GM18505 (cell line): ENCODE measurements at regions not wholly inside any gene's neighbourhood (a gene's known extent, or its start where the extent isn't known, plus 50 kb on each side); places are given as distances from the start of the nearest gene placed in this dataset.

Experiments
- ATAC-seq: cut with Tn5 transposase; IDR thresholded peaks from one replicate; pipeline ENCODE4 v1.9.1; 2021; ENCODE audit not compliant: unreplicated experiment
- POLR2A ChIP-seq: IDR thresholded peaks from 4 replicates; pipeline ENCODE4 v1.6.1; 2011; ENCODE audit warnings: borderline replicate concordance; ENCODE audit not compliant: insufficient read depth, insufficient read length; ENCODE audit errors: extremely low read depth

- no peak for TF ChIP-seq POLR2A
- ATAC-seq: no peak
Observed at GRCh38 chr9:102594241-102594640, 400.9 kb upstream of the CYLC2 start.

GRCh38 chr9:102587281-102587680 is 407.9 kb upstream of the CYLC2 start:
- no peak for TF ChIP-seq POLR2A
- ATAC-seq: no peak

- TF ChIP-seq POLR2A: no peak
- no peak for ATAC-seq
Observed at GRCh38 chr9:102569436-102569835, 425.7 kb upstream of the CYLC2 start.

GRCh38 chr9:102551346-102551745 is 443.8 kb upstream of the CYLC2 start:
- no peak for TF ChIP-seq POLR2A
- no peak for ATAC-seq

GRCh38 chr9:102550886-102551285 is 444.2 kb upstream of the CYLC2 start:
- no peak for ATAC-seq
- TF ChIP-seq POLR2A: no peak

GRCh38 chr9:102550266-102550665 is 444.9 kb upstream of the CYLC2 start:
- no peak for TF ChIP-seq POLR2A
- no peak for ATAC-seq

GRCh38 chr9:102534031-102534430 is 461.1 kb upstream of the CYLC2 start:
- no peak for ATAC-seq
- TF ChIP-seq POLR2A: no peak

GRCh38 chr9:102521097-102521755 is 473.9 kb upstream of the CYLC2 start:
- TF ChIP-seq POLR2A: no peak
- no peak for ATAC-seq

- TF ChIP-seq POLR2A: no peak
- ATAC-seq: no peak
Observed at GRCh38 chr9:102519423-102519822, 475.7 kb upstream of the CYLC2 start.

- no peak for ATAC-seq
- TF ChIP-seq POLR2A: no peak
Observed at GRCh38 chr9:102518324-102518723, 476.8 kb upstream of the CYLC2 start.

GRCh38 chr9:102514541-102514940 is 480.6 kb upstream of the CYLC2 start:
- TF ChIP-seq POLR2A: no peak

GRCh38 chr9:102507044-102507687 is 488.0 kb upstream of the CYLC2 start:
- no peak for ATAC-seq
- no peak for TF ChIP-seq POLR2A

More at GRCh38 chr9:102514541-102514940, 480.6 kb upstream of the CYLC2 start:
- ATAC-seq: no peak

GRCh38 chr9:102506406-102506805 is 488.7 kb upstream of the CYLC2 start:
- ATAC-seq: no peak
- no peak for TF ChIP-seq POLR2A

GRCh38 chr9:102499468-102499867 is 495.7 kb upstream of the CYLC2 start:
- ATAC-seq: peak; percentile 65
- TF ChIP-seq POLR2A: no peak
